H4 (cell line): ENCODE measurements at regions not wholly inside any gene's neighbourhood (a gene's known extent, or its start where the extent isn't known, plus 50 kb on each side); places are given as distances from the start of the nearest gene placed in this dataset.

Experiments used
- DNase-seq: peaks from one replicate; pipeline ENCODE4 v3.0.0-alpha.2; 2015; ENCODE audit warnings: low spot score

DNA sequence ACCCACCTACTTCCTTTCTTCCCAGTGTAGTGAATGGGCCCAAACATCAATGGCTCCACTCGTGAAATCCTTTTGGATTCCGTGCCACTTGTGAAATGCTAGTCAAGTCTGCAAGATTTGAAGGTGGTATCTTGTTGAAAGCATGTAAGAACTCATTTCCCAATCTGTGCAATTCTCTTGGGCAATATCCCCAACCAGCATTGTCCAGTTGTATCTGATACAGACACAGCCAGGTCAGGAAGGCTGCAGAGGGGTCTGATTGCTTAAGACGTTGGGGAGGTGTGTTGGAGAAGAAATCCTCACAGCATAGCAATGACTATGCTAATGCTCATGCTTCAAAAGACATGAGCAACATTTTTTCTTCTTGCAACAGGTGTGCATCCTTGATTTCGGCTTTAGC is 164.8 kb downstream of the VEGFC start:
- DNase-seq: no peak

DNA sequence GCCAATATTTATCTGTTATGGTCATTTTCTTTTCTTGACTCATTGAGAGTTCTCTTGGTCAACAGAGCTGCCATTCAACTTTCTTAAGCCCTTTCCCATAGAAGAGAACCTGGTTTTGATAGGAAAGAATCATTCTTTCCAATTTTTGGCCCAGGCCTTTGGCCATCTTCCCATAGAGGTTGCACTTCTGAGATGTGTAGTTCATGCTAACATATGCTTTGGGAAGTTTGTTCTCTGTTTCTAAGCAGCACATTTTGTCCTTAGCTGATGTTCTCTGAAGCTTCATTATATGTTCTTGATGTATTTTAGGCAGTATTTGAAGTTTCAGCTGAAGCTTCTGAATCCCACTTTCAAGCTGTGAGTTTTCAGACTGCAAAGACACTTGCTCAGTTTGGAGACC is 161.1 kb downstream of the VEGFC start:
- no peak for DNase-seq
